ENCODE measurements at regions not wholly inside any gene's neighbourhood (a gene's known extent, or its start where the extent isn't known, plus 50 kb on each side); places are given as distances from the start of the nearest gene placed in this dataset.
A peak's percentile ranks its signal among the peaks of the same experiment; 100 is the strongest.

GRCh38 chr2:217186152-217186551 lies 326.3 kb upstream of the TNP1 start:
- no peak for DNase-seq

GRCh38 chr2:217185265-217185995 lies 325.6 kb upstream of the TNP1 start:
- DNase-seq: no peak

- DNase-seq: no peak
These were observed 324.4 kb upstream of the TNP1 start for GRCh38 chr2:217184242-217184641.

GRCh38 chr2:217183471-217183870 lies 323.6 kb upstream of the TNP1 start:
- no peak for DNase-seq

- DNase-seq: peak; percentile 71
These were observed 323.1 kb upstream of the TNP1 start for GRCh38 chr2:217182926-217183325.

DNA sequence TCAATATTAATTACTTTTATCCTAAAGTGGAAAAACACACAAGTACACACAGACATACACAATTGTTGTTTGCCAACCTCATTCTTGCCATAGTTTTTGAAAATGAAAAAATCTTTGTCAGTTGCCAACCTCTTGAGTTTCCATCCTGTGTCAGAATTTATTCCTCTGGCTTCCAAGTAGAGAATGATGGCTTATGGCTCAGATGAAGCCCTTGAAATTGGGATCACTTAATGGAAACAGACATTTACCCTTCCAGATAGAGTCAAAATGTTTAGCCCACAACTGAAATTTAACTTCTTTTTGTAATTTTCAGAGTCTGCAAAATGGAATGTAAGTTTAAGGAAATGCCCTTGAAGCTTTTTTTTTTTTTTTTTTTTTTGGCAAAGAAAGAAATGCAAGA lies 321.6 kb upstream of the TNP1 start:
- DNase-seq: no peak

DNA sequence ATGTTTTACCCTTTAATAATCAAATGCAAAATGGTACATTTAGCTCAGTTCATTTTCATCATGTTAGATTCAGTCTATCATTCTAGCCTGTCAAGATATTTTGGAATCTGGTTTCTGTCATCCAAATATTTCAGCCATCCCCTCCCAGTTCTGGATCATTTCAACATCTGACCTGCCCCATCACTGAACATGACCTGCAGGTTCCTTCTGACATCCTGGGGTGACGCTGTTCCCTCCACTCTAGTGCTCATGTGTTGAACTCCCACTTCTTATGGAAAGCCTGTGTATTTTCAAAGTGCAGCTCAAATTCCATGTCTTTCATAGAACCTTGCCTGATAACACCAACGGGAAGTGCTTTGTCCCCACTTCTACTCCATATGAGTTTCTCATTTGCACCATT lies 320.0 kb upstream of the TNP1 start:
- DNase-seq: no peak

DNA sequence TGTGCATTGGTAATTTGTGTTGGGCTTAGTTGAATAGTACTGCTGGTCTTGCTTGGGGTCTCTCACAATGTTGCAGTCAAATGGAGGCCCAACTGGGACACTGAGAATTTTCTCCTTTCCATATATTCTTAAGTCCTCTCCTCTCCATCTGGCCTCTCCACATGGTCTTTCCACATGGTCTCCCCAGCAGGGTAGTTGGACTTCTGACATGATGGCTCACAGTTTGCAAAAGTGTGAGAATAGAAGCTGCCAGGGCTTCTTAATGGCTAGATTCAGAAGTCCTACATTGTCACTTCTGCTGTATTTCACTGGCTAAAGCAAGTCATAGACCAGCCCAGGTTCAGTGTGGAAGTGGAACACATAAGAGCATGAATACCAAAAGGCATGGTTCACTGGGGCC lies 318.5 kb upstream of the TNP1 start:
- no peak for DNase-seq

- no peak for DNase-seq
These were observed 317.9 kb upstream of the TNP1 start for GRCh38 chr2:217177720-217178119.

DNA sequence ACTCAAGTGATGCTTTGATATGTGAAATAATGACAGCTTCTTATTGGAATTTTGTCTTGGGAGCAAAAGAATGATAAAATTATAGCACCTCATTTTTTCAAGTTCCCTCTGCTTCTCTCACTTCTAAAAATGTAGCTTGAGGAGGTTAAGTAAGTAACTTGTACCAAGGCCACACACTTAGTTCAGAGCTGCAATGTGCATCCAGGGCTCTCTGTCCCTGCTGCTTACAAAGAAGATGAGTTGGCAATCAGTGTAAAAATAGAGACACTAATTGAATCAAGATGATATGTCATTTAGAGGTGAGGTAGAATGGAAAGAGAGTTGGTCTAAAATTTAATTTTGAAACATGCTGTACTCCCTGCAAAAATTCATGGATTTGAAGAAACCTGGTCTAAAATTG lies 312.0 kb upstream of the TNP1 start:
- no peak for DNase-seq

DNA sequence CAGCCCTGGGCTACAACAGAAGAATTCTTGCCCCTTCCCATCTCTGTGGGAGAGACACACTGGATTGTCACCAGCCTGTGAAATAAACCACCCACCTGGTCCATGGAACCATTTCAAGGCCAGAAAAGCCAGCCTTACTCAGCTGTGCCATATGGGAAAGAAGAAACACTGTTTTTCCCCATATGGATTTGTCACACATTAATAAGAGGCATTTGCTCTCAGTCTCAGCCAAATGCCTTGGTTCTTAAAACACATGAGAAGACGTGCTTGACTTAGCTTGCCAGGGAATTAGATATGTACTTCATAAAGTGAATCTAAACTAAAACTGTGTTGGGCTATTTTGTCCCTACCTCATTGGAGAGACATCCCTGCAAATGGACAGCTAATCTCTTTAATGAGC lies 308.6 kb upstream of the TNP1 start:
- DNase-seq: no peak

DNA sequence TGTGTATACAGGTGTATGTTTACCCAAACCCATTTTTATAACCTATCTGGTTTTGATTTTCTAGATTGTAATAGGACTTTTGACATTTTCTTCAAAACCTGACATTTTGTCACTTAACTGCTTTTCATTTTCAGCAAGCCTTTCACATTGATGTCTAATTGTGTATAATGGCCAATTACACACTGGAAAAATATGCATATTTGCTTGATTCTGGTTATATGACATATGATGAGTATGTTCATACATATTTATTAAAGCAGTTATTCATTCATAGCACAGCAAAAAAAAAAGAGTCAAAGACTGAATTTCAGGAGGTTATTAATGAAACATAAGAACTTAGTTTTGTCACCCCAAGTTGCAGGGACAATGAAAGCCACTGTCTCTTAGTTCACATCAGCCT lies 307.7 kb upstream of the TNP1 start:
- no peak for DNase-seq

GRCh38 chr2:217166241-217166850 lies 306.5 kb upstream of the TNP1 start:
- DNase-seq: no peak

- DNase-seq: no peak
These were observed 305.7 kb upstream of the TNP1 start for GRCh38 chr2:217165547-217165946.

DNA sequence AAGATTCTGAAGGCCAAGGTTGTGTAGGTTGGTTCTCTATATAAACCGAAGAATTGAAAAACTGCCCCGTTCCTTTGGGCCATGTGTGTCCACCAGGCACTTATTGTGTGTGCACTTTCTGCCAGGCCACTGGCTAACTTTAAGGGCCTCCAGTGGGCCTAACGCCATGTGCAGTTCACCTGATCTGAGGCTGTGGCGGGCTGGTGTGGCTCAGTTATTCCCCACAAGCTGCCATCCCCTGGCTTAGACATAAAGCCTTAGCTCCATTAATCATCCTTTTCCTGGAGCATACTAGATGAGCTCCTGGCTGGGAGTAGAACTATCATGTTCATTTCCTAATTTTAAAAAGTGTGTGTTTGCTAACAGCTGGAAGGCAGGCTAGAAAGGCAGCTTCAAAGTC lies 304.1 kb upstream of the TNP1 start:
- DNase-seq: no peak

DNA sequence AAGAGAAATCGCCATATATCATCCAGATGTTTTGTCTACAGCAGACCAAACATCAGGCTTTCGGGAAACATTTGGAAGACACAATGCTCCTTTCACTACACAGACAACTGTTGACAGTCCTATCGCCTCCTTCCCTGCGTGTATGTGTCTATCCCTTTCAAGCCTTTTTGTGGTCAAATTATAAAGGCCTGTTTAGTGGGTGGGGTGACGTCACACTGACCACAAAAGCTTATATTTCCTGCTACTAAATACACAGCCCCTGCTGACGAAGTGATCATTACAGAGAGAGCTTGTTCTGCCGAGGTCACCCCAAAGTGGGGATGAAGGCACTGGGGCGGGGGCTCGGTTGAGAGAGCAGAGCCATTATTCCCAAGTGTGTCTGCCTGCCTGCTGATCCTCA lies 302.7 kb upstream of the TNP1 start:
- DNase-seq: no peak

DNA sequence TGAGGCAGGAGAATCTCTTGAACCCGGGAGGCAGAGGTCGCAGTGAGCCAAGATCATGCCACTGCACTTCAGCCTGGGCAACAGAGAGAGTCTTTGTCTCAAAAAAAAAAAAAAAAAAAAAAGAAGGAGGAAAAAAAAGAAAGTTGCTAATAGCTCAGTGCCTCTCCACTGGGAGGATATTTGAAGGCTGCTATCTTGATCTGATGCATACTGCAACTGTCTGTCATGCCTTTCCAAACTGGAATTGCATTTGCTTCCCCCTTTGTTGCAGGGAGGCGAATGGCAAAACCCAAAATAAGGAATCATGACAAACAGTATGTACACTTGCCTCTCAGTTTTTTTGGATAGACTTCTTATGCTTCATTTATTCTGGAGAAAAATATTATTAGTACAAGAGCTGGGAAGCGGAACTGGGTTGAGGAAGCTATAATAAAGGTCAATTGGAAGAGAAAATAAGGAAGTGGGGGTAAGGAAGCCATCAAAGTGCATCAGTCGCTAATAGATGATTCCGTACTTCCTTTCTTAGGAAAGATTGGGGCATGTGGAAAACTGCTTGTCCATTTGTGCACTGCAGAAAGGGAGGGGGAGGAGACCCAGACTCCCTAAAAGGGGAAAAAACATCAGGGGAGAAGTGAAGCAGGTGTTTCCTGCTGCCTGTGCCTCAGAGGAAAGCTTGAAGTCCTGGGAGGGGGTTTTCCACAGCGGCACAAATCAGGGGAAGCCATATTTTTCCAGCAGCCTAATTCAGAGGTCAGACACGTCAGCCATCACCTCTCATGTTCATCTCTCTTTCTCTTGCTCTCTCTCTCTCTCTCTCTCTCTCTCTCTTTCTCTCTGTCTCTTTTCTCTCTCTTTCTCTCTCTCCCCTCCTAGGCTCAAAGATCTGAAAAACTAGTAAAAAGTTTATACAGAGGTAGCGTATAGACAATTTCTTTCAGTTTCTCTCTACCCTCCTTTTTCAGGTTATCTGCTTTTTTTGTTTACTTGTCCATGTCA lies 301.4 kb upstream of the TNP1 start:
- DNase-seq: no peak

GRCh38 chr2:217160103-217160743 lies 300.4 kb upstream of the TNP1 start:
- no peak for DNase-seq

GRCh38 chr2:217158928-217159327 lies 299.1 kb upstream of the TNP1 start:
- no peak for DNase-seq

GRCh38 chr2:217157581-217157980 lies 297.7 kb upstream of the TNP1 start:
- no peak for DNase-seq

DNA sequence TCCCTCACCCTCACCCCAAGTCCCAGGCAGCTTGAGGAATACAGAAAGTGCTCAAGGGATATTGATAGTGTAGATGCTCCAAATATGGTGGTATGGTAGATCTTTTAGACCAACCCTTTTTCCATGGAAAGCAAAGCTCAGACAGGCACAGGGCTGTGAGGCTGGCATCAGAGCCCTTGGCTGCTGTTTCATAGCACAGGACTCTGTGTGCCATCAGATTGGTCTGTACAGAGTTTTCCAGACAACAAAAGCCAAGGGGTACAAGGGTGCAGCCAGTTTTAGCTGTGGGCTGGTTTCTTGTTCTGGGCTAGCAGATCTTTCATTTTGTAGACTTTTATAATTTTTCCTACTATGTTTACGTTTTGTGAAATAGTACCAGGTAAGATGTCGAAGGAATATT lies 296.9 kb upstream of the TNP1 start:
- DNase-seq: no peak

DNA sequence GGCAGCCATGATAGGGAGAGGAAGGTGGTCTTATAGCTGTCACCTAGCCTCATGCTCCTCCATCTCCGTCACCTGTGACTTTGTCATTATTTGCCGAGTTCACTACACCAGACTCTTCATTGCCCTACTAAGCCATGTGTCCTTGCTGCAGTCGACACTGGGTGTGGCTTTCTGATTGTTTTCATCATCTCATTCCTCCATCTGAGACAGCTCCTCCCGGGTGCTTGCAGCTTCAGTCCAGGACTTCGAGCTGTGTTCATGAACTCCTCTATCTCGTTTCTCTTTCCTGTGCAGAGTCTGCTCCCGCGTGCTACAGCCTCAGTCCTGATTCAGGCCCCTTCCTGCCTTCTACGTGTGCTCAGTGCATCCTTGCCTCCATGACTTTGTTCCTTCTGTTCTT lies 295.1 kb upstream of the TNP1 start:
- DNase-seq: no peak

DNA sequence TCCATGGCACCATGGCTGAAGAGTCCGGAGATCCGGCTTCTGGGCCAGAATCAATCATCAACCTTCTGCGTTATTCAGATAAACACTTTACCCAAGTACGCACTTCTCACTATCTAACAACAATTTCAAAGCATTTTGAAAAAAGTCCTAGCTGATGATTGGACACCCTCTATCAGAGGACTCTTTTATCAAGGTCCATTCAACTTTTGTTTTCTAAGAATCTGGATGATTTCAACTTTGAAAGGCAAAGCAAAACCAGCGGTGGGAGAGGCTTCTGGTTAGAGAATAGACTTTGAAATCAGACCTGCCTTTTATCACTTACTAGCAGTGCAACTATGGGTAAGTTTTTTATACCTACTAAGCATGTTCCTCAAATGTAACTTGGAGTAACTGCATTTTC lies 293.6 kb upstream of the TNP1 start:
- no peak for DNase-seq

Data from hindlimb muscle (tissue), 1 donor.